Vagina (tissue), 2 donors: ENCODE measurements at regions not wholly inside any gene's neighbourhood (a gene's known extent, or its start where the extent isn't known, plus 50 kb on each side); places are given as distances from the start of the nearest gene placed in this dataset.

ENCODE experiments used
- CTCF ChIP-seq, 3 experiments: fragments of 450-650 bp in 2 of 3; fragments of 200-600 bp in 1 of 3; sonication (generic) in 1 of 3; IDR thresholded peaks; one replicate each; pipeline ENCODE4 v1.5.1; 2017 to 2019; ENCODE audit warnings: antibody characterized with exemption in 3 of 3, mild to moderate bottlenecking in 2 of 3, moderate library complexity in 2 of 3
- POLR2A ChIP-seq, 2 donors: fragments of 450-650 bp; IDR thresholded peaks; one replicate each; pipeline ENCODE4 v1.6.1; 2017; ENCODE audit warnings: antibody characterized with exemption in 2 of 2, mild to moderate bottlenecking in 2 of 2, moderate library complexity in 2 of 2
- POLR2AphosphoS5 ChIP-seq, 2 donors: sonication (generic); formaldehyde crosslinking; IDR thresholded peaks; one replicate each; pipeline ENCODE4 v1.9.0; 2017; ENCODE audit warnings: antibody characterized with exemption in 2 of 2, mild to moderate bottlenecking in 2 of 2, low read depth in 1 of 2; ENCODE audit not compliant: insufficient read depth in 1 of 2

- TF ChIP-seq CTCF (IDR thresholded peaks at IDR 0.05) (no peak), POLR2A (IDR thresholded peaks at IDR 0.05) (no peak), POLR2AphosphoS5 (IDR thresholded peaks at IDR 0.05; ENCODE audit: insufficient read depth in 1 of 2, low read depth in 1 of 2) (no peak)
Observed at GRCh38 chr5:152683205-152683604, 278.1 kb upstream of the NMUR2 start.
